Activated B cell treated with CpG ODN at 0.5 μM for 24 hours (primary cell): ENCODE measurements at regions not wholly inside any gene's neighbourhood (a gene's known extent, or its start where the extent isn't known, plus 50 kb on each side); places are given as distances from the start of the nearest gene placed in this dataset.

ENCODE experiments used
- ATAC-seq: fragments of 200-7000 bp; cut with Tn5 transposase; one replicate; pipeline ENCODE4 v1.10.0; 2021; ENCODE audit warnings: low read depth, mild to moderate bottlenecking, moderate library complexity
- CTCF ChIA-PET: fragments of 350-600 bp; sonication (Branson Sonifier 250); formaldehyde crosslinking; loops from one replicate; lab custom pipeline; 2021; ENCODE audit warnings: antibody characterized with exemption; lab: Charles Lee
- POLR2A ChIA-PET: fragments of 350-600 bp; sonication (Branson Sonifier 250); formaldehyde crosslinking; loops from one replicate; lab custom pipeline; 2021; ENCODE audit warnings: antibody characterized with exemption; lab: Charles Lee
- DNase-seq: peaks from one replicate; pipeline ENCODE4 v3.0.0; 2022
- H3K27ac Mint-ChIP-seq: one replicate; pipeline ENCODE4 v1.8.0; 2020; ENCODE audit warnings: mixed read lengths
- H3K27me3 Mint-ChIP-seq: one replicate; pipeline ENCODE4 v1.8.0; 2021; ENCODE audit warnings: mixed read lengths
- H3K36me3 Mint-ChIP-seq: one replicate; pipeline ENCODE4 v1.8.0; 2021; ENCODE audit warnings: low read depth, mixed read lengths
- H3K4me1 Mint-ChIP-seq: one replicate; pipeline ENCODE4 v1.8.0; 2021; ENCODE audit warnings: mixed read lengths
- H3K4me3 Mint-ChIP-seq: one replicate; pipeline ENCODE4 v1.8.0; 2020; ENCODE audit warnings: mild to moderate bottlenecking, mixed read lengths
- H3K9me3 Mint-ChIP-seq: one replicate; pipeline ENCODE4 v1.8.0; 2020; ENCODE audit warnings: mixed read lengths
- CTCF ChIP-seq: fragments of 200-600 bp; IDR thresholded peaks from one replicate; pipeline ENCODE4 v1.8.0; 2022; ENCODE audit warnings: antibody characterized with exemption, mild to moderate bottlenecking
- intact Hi-C: fragments of 100-400 bp; cut with micrococcal nuclease; formaldehyde crosslinking; loops from one replicate; pipeline ENCODE4 v1.15.1; 2024

DNA sequence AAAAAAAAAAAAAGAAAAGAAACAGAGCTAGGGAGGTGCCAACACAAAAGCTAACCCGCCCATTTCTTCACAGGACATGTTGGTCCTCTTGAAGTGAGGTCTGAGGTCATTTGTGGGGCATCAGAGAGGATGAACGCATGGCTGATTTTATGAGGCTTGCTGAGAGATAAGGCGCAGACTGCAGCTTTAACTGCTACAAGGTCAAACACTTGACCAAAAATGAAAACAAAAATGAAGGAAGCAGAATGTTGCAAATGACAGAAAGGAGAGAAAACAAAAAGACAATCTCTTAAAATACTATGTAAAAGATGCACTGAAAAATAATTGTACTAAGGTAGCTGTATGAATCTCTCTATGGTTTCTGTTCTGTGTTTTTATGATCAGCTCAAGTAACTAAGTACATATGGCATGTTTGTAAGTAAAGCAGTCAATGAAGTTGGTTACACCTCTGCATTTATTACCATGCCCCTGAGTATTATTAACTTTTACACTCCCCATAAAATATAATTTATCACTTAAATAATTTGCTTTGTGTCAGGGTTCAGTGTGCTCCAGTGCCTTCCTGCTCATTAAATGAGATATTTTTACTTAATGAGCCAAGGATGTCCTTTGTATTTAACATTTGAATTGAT lies 249.1 kb upstream of the NR5A2 start:
- POLR2A ChIA-PET, result no interaction called here
- Mint-ChIP-seq H3K27me3 (peaks cover 6% of the 10 kb centered on the region), H3K4me3 (no peak overlapping the region), H3K4me1 (no peaks in the 10 kb centered on the region), H3K27ac (no peak overlapping the region), H3K36me3 (no peaks in the 10 kb centered on the region), H3K9me3 (no peaks in the 10 kb centered on the region)
- ATAC-seq (no peak), DNase-seq (no peak)
- CTCF ChIA-PET, result no interaction called here
- no peak for TF ChIP-seq CTCF
- intact Hi-C loops, result no loop called here

GRCh38 chr1:199780091-199780490 lies 247.4 kb upstream of the NR5A2 start:
- Mint-ChIP-seq H3K4me3 (no peak overlapping the region), H3K4me1 (peaks cover 5% of the 10 kb centered on the region), H3K27me3 (peaks cover 3% of the 10 kb centered on the region), H3K36me3 (no peaks in the 10 kb centered on the region), H3K27ac (no peak overlapping the region), H3K9me3 (no peaks in the 10 kb centered on the region)
- DNase-seq (no peak), ATAC-seq (no peak)
- ChIA-PET POLR2A (no interaction called here), CTCF (no interaction called here)
- intact Hi-C loops, result no loop called here
- TF ChIP-seq CTCF, result no peak

DNA sequence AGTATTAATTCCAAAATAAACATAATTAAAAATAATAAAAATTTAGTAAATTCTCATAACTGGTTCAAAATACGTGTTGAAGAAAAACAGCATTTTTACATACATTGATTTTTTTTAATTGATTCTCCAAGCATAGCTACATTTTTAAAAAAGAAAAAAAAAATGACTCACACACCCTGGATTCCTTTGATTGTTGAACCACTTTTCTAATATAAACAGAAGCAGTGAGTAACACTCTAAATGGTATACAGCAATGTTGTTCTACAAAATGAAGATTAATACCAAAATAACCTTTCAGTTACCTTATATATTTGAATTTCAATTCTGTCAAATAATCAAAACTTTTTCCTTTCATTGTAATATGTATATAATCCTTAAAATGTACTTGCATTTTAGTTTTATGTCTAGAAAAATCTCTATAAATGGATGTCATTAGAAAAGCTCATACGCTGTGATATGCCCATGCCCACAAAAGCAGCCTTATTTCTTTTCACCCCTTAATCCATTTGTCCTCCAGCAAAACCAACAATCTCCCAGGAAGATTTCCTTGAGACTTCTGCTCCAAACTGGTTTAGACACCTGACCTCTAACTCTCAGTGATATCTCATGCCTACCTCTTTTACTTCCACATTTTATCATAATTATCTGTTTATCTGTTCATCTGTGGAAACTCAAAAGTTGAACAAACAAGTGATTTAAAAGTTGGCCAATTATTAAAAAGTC lies 246.4 kb upstream of the NR5A2 start:
- H3K4me1 Mint-ChIP-seq, result peaks cover 5% of the 10 kb centered on the region
- POLR2A ChIA-PET, result no interaction called here
- H3K4me3 Mint-ChIP-seq, result no peak overlapping the region
- ATAC-seq, result no peak
- intact Hi-C loops, result no loop called here
- H3K27me3 Mint-ChIP-seq, result peaks cover 2% of the 10 kb centered on the region
- H3K9me3 Mint-ChIP-seq, result no peaks in the 10 kb centered on the region
- TF ChIP-seq CTCF, result no peak
- H3K27ac Mint-ChIP-seq, result no peak overlapping the region
- no peaks in the 10 kb centered on the region for H3K36me3 Mint-ChIP-seq
- CTCF ChIA-PET, result no interaction called here
- no peak for DNase-seq

DNA sequence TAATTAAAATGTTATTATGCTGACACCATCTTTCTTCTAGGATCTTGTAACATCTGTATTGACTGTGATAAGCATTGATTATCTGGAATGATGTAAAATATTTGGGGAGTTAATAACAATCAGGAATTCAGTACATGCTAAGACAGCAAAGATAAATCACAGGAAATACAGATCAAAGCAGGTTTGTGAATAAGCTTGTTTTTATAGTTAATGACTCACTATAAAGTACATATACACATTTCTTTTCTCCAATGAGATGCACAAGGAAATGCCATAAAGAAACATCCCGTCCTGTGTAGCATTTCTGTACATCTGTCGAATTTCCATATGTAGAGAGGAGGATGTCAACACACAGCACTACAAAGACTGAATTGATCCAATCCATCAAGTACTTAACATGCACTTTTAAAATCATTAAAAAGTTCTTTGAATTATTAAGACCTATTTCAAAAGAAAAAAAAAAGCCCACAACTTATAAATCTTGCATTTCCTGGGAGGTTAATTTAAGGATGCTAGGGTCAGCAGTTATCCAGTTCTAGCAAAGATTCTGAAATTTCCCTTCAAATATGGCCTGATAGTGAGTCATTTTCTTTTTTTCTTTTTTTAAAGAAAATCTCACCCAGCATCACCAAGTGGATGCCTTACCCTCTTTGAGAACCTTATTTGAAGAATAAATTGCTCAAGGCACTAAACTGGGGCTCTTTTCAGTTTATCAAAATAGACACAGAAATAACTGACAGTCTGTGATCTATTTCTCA lies 243.2 kb upstream of the NR5A2 start:
- no peak for ATAC-seq
- no peak overlapping the region for H3K4me3 Mint-ChIP-seq
- peaks cover 5% of the 10 kb centered on the region for H3K4me1 Mint-ChIP-seq
- H3K27me3 Mint-ChIP-seq, result peaks cover 4% of the 10 kb centered on the region
- no peaks in the 10 kb centered on the region for H3K36me3 Mint-ChIP-seq
- TF ChIP-seq CTCF, result no peak
- POLR2A ChIA-PET, result no interaction called here
- no peaks in the 10 kb centered on the region for H3K9me3 Mint-ChIP-seq
- H3K27ac Mint-ChIP-seq, result no peak overlapping the region
- CTCF ChIA-PET, result no interaction called here
- intact Hi-C loops, result no loop called here
- no peak for DNase-seq

DNA sequence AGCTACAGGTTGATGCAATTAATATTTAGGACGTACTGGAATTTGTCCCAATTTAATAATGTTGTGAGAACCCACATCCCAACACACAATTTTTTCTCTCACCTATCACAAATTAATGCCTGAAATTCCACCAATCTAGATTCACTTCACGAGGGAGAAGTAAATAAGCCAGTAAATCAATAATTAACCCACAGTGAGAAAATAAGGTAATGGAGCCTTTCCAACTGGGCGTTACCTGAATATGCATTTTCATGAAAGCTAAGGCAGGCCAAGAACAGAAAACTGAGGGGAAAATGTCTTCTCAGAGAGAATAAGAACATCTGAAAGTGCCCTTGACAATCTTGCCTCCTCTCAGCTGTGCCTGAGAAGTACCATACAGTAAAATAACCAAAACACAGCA lies 240.8 kb upstream of the NR5A2 start:
- ChIA-PET POLR2A (no interaction called here), CTCF (interaction anchor here (0.7 kb wide), 1 partner anchor 1833 kb away, joined by 5 read pairs; no protein-coding TSS in a partner anchor)
- no peak for TF ChIP-seq CTCF
- Mint-ChIP-seq H3K4me1 (peaks cover 5% of the 10 kb centered on the region), H3K36me3 (no peaks in the 10 kb centered on the region), H3K27me3 (peaks cover 4% of the 10 kb centered on the region), H3K27ac (no peak overlapping the region), H3K4me3 (no peak overlapping the region), H3K9me3 (no peaks in the 10 kb centered on the region)
- intact Hi-C loops, result no loop called here
- ATAC-seq, result no peak
- DNase-seq, result no peak
